ENCODE measurements at regions not wholly inside any gene's neighbourhood (a gene's known extent, or its start where the extent isn't known, plus 50 kb on each side); places are given as distances from the start of the nearest gene placed in this dataset.

DNA sequence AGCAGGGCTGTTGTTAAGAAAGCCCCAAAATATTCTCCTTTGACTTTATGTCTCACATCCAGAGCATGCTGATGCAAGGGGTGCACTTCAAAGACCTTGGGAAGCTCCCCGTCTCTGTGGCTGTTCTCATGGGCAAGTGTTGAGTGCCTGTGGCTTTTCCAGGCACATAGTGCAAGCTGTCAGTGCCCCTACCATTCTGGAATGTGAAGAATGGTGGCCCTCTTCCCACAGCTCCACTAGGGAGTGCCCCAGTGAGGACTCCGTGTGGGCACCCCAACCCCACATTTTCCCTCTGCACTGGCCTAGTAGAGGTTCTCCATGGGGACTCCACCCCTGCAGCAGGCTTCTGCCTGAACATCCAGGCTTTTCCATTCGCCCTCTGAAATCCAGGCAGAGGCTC is 673.7 kb downstream of the HTR1B start:
- TF ChIP-seq, protein P1, sequence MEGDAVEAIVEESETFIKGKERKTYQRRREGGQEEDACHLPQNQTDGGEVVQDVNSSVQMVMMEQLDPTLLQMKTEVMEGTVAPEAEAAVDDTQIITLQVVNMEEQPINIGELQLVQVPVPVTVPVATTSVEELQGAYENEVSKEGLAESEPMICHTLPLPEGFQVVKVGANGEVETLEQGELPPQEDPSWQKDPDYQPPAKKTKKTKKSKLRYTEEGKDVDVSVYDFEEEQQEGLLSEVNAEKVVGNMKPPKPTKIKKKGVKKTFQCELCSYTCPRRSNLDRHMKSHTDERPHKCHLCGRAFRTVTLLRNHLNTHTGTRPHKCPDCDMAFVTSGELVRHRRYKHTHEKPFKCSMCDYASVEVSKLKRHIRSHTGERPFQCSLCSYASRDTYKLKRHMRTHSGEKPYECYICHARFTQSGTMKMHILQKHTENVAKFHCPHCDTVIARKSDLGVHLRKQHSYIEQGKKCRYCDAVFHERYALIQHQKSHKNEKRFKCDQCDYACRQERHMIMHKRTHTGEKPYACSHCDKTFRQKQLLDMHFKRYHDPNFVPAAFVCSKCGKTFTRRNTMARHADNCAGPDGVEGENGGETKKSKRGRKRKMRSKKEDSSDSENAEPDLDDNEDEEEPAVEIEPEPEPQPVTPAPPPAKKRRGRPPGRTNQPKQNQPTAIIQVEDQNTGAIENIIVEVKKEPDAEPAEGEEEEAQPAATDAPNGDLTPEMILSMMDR (IDR thresholded peaks at IDR 0.05; ENCODE audit: insufficient read depth, low read depth, low read length, missing control alignments) = no peak
- DNase-seq (ENCODE audit: low read depth) = no peak
- H3K4me3 ChIP-seq (ENCODE audit: low read depth, low read length) = no peak overlapping the region

DNA sequence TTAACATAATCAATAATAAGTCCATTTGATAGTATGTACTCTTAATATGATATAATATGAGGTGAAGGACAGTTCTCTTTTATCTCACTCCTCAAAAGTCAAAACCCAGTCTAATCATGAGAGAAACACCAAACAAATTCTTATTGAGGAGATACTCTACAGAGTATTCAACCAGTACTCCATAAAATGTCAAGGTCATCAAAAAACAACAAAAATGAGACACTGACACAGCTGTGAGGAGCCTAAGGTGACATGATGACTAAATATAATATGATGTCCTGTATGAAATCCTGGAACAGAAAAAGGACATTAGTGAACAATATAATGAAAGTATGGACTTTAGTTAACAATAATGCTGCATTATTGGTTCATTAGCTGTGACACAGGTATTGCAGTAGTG is 675.1 kb downstream of the HTR1B start:
- DNase-seq (ENCODE audit: low read depth) = no peak
- TF ChIP-seq, protein P1 (IDR thresholded peaks at IDR 0.05; ENCODE audit: insufficient read depth, low read depth, low read length, missing control alignments) = no peak
- H3K4me3 ChIP-seq (ENCODE audit: low read depth, low read length) = no peak overlapping the region

- no peak for DNase-seq (ENCODE audit: low read depth)
- no peak overlapping the region for H3K4me3 ChIP-seq (ENCODE audit: low read depth, low read length)
- TF ChIP-seq, protein P1 (IDR thresholded peaks at IDR 0.05; ENCODE audit: insufficient read depth, low read depth, low read length, missing control alignments) = no peak
Measured at GRCh38 chr6:76779068-76779467, 684.2 kb downstream of the HTR1B start.

DNA sequence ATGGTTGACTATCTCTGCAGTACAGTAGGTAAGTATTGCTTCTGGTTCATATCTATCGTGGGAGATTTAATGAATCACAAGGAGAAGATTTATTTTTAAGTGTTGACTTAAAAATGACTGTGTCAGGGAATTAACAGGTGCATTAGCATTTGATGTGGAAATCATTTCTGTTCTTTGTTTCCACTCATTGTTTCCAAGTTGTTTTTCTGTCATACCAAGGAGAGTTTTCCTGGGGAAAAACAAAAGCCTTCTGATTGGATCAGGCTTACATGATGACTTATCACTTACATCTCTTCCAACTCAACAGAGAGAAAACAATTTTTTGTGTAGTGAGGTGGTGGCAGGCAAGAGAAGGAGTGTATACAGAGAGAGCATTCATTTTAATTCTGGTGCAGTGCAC is 686.4 kb downstream of the HTR1B start:
- H3K4me3 ChIP-seq (ENCODE audit: low read depth, low read length) = no peak overlapping the region
- TF ChIP-seq, protein P1 (IDR thresholded peaks at IDR 0.05; ENCODE audit: insufficient read depth, low read depth, low read length, missing control alignments) = no peak
- no peak for DNase-seq (ENCODE audit: low read depth)

DNA sequence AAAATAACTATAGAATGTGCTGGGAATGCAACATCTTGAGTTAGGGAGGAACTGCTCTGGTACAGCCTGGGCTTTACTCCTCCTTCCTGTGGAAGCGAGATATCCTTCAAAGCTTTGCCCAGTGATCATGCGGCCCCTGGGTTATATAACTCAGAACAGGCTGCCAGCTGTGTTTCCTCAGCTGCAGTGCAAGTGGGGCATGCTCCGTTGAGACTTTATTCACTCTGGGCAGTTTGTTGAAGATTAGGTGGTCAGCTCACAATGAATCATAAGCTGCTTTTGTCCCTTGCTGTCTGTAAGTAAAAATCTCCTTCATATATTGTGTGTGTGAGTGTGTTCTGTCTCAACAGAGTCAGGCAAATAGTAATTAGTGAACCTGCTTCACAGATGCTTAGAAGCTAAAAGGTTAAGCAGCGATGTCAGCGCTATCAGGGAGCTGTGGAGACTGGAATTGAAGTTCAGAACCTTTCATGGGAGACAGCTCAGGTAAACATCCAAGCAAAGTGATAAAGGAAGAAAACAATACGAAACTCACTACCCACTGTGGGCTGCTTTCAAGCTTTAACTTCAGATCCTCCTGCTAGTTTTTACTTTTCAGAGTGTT is 688.4 kb downstream of the HTR1B start:
- TF ChIP-seq, protein P1 (IDR thresholded peaks at IDR 0.05; ENCODE audit: insufficient read depth, low read depth, low read length, missing control alignments) = no peak
- no peak overlapping the region for H3K4me3 ChIP-seq (ENCODE audit: low read depth, low read length)
- DNase-seq (ENCODE audit: low read depth) = no peak

GRCh38 chr6:76772951-76773350 is 690.3 kb downstream of the HTR1B start:
- TF ChIP-seq, protein P1 (IDR thresholded peaks at IDR 0.05; ENCODE audit: insufficient read depth, low read depth, low read length, missing control alignments) = no peak
- H3K4me3 ChIP-seq (ENCODE audit: low read depth, low read length) = no peak overlapping the region
- DNase-seq (ENCODE audit: low read depth) = no peak

DNA sequence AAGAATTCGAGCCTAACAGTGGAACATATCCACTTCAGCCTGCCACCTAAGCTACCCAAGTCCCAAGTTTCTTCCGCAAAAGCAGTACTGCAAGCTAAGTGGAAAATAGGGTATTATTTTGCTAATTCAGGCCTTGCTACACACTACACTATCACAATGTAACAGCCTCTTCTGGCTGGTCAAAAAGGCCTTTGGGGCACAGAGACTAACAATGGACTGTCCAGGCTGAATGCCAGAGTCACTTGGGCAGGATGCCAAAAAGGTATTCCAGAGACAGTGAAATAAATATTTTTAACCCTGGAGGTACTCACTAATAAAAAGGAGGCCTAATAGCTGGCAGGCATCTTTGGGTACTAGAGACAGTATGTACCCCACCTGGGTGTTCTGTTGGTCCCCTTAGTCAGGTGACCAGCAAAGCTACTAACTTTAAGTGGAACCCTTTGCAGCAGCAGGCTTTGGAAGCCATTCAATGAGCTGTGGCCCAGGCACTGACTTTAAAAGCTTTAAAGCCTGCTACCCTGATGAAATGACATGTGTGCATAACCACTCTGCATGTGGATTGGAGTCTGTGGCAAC is 692.1 kb downstream of the HTR1B start:
- DNase-seq (ENCODE audit: low read depth) = no peak
- TF ChIP-seq, protein P1 (IDR thresholded peaks at IDR 0.05; ENCODE audit: insufficient read depth, low read depth, low read length, missing control alignments) = no peak
- no peak overlapping the region for H3K4me3 ChIP-seq (ENCODE audit: low read depth, low read length)
